Fibroblast of lung (primary cell): ENCODE measurements at regions not wholly inside any gene's neighbourhood (a gene's known extent, or its start where the extent isn't known, plus 50 kb on each side); places are given as distances from the start of the nearest gene placed in this dataset.

Experiments
- DNase-seq, 2 donors: peaks; one replicate each; pipeline versions ENCODE4 v3.0.0 to v3.0.0-alpha.2; 2010; ENCODE audit warnings: low read depth in 2 of 2
- H2AFZ ChIP-seq: 2 replicates; pipeline ENCODE4 v1.5.1; 2012; ENCODE audit warnings: low read length, control low read depth, inconsistent platforms
- H3K27ac ChIP-seq: 2 replicates; pipeline ENCODE4 v1.5.1; 2011; ENCODE audit warnings: low read length, control low read depth; ENCODE audit not compliant: insufficient read depth
- H3K27me3 ChIP-seq: 2 replicates; pipeline ENCODE4 v1.5.1; 2011; ENCODE audit warnings: mild to moderate bottlenecking, low read length; ENCODE audit not compliant: control insufficient read depth, insufficient read depth
- H3K36me3 ChIP-seq: 2 replicates; pipeline ENCODE4 v1.5.1; 2011; ENCODE audit warnings: low read length; ENCODE audit not compliant: control insufficient read depth, insufficient read depth
- H3K4me1 ChIP-seq: 2 replicates; pipeline ENCODE4 v1.5.1; 2011; ENCODE audit warnings: low read length; ENCODE audit not compliant: control insufficient read depth, insufficient read depth; ENCODE audit errors: extremely low read depth
- H3K4me2 ChIP-seq: 2 replicates; pipeline ENCODE4 v1.5.1; 2011; ENCODE audit warnings: low read length, control low read depth; ENCODE audit not compliant: insufficient read depth; ENCODE audit errors: extremely low read depth
- H3K4me3 ChIP-seq, 4 experiments: fragments of 200-600 bp in 1 of 4; sonication (generic) in 1 of 4; replicated peaks in 1 of 4; 2 replicates each; pipeline ENCODE4 v1.5.1; 2011 to 2016; ENCODE audit warnings: low read length in 4 of 4, low read depth in 3 of 4, mild to moderate bottlenecking in 3 of 4, control low read depth in 2 of 4, inconsistent platforms in 1 of 4, mixed read lengths in 1 of 4; ENCODE audit not compliant: insufficient read depth in 1 of 4; ENCODE audit errors: control extremely low read depth in 1 of 4
- H3K79me2 ChIP-seq: 2 replicates; pipeline ENCODE4 v1.5.1; 2012; ENCODE audit warnings: mild to moderate bottlenecking, low read length, inconsistent platforms; ENCODE audit not compliant: control insufficient read depth, insufficient read depth
- H3K9ac ChIP-seq: 2 replicates; pipeline ENCODE4 v1.5.1; 2011; ENCODE audit warnings: mild to moderate bottlenecking, low read length, control low read depth; ENCODE audit not compliant: insufficient read depth
- H3K9me3 ChIP-seq: 2 replicates; pipeline ENCODE4 v1.5.1; 2012; ENCODE audit warnings: low read depth, low read length; ENCODE audit not compliant: control insufficient read depth, insufficient read depth
- H4K20me1 ChIP-seq: 2 replicates; pipeline ENCODE4 v1.5.1; 2011; ENCODE audit warnings: low read length; ENCODE audit not compliant: control insufficient read depth, insufficient read depth; ENCODE audit errors: extremely low read depth
- EZH2 ChIP-seq: IDR thresholded peaks from 2 replicates; pipeline ENCODE4 v1.5.1; 2012; ENCODE audit warnings: low read length, control low read depth, mild to moderate bottlenecking; ENCODE audit errors: missing control alignments
- TF ChIP-seq, protein P1 (sequence below), 2 donors: IDR thresholded peaks in 1 of 2; conservative IDR thresholded peaks in 1 of 2; 1 replicate in 1 of 2; 2 replicates in 1 of 2; pipeline ENCODE4 v1.5.1; 2011 to 2012; ENCODE audit warnings: low read length in 2 of 2, control low read depth in 1 of 2, inconsistent platforms in 1 of 2, low read depth in 1 of 2, mild to moderate bottlenecking in 1 of 2

GRCh38 chr3:13143381-13144004 is 70.3 kb upstream of the IQSEC1 start:
- no peaks in the 10 kb centered on the region for H4K20me1 ChIP-seq
- no peak overlapping the region for H2AFZ ChIP-seq
- TF ChIP-seq, protein P1, sequence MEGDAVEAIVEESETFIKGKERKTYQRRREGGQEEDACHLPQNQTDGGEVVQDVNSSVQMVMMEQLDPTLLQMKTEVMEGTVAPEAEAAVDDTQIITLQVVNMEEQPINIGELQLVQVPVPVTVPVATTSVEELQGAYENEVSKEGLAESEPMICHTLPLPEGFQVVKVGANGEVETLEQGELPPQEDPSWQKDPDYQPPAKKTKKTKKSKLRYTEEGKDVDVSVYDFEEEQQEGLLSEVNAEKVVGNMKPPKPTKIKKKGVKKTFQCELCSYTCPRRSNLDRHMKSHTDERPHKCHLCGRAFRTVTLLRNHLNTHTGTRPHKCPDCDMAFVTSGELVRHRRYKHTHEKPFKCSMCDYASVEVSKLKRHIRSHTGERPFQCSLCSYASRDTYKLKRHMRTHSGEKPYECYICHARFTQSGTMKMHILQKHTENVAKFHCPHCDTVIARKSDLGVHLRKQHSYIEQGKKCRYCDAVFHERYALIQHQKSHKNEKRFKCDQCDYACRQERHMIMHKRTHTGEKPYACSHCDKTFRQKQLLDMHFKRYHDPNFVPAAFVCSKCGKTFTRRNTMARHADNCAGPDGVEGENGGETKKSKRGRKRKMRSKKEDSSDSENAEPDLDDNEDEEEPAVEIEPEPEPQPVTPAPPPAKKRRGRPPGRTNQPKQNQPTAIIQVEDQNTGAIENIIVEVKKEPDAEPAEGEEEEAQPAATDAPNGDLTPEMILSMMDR (conservative IDR thresholded peaks at IDR 0.05 in 1 of 2, IDR thresholded peaks at IDR 0.05 in 1 of 2; ENCODE audit: low read depth in 1 of 2, low read length in 2 of 2) = no peak
- TF ChIP-seq EZH2 = no peak
- no peaks in the 10 kb centered on the region for H3K79me2 ChIP-seq
- DNase-seq = no peak
- H3K36me3 ChIP-seq = no peaks in the 10 kb centered on the region
- no peaks in the 10 kb centered on the region for H3K4me1 ChIP-seq
- no peak overlapping the region for H3K4me3 ChIP-seq
- no peaks in the 10 kb centered on the region for H3K27me3 ChIP-seq
- no peaks in the 10 kb centered on the region for H3K9me3 ChIP-seq
- no peak overlapping the region for H3K9ac ChIP-seq
- H3K4me2 ChIP-seq = no peak overlapping the region
- H3K27ac ChIP-seq = no peak overlapping the region

- no peak overlapping the region for H3K9ac ChIP-seq
- H3K27ac ChIP-seq = no peak overlapping the region
- H3K4me1 ChIP-seq = no peaks in the 10 kb centered on the region
- no peaks in the 10 kb centered on the region for H3K36me3 ChIP-seq
- H3K9me3 ChIP-seq = no peaks in the 10 kb centered on the region
- H3K27me3 ChIP-seq = no peaks in the 10 kb centered on the region
- H4K20me1 ChIP-seq = no peaks in the 10 kb centered on the region
- DNase-seq = no peak
- no peak overlapping the region for H3K4me3 ChIP-seq
- H3K79me2 ChIP-seq = no peaks in the 10 kb centered on the region
- no peak overlapping the region for H3K4me2 ChIP-seq
- TF ChIP-seq, protein P1 (conservative IDR thresholded peaks at IDR 0.05 in 1 of 2, IDR thresholded peaks at IDR 0.05 in 1 of 2; ENCODE audit: low read depth in 1 of 2, low read length in 2 of 2) = no peak
- TF ChIP-seq EZH2 = no peak
- H2AFZ ChIP-seq = no peak overlapping the region
Observed at GRCh38 chr3:13142552-13143380, 69.5 kb upstream of the IQSEC1 start.

DNA sequence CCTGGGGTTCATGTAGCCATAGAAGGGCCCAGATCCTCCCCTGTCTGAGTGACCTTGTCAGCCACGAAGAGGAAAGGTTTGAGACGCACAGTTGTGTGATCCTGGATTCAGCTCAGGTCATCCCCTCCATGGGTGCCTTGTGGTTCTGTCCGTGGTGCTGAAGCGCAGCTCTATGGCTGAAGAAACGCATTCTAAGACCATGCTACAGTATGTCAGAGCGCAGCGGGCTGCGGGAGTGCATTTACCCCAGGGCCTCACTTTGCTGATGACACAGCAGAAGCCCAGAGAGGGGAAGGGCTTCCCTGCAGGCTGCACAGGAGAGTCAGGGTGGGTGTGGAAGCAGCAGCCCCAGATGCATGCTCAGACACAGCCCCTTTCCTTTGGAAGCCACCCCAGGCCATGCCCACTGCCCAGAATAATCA is 68.8 kb upstream of the IQSEC1 start:
- Histone ChIP-seq H4K20me1 (no peaks in the 10 kb centered on the region), H3K4me1 (no peaks in the 10 kb centered on the region), H3K79me2 (no peaks in the 10 kb centered on the region), H3K9ac (no peak overlapping the region), H2AFZ (no peak overlapping the region), H3K27ac (no peak overlapping the region), H3K27me3 (no peaks in the 10 kb centered on the region), H3K36me3 (no peaks in the 10 kb centered on the region), H3K9me3 (no peaks in the 10 kb centered on the region), H3K4me2 (no peak overlapping the region), H3K4me3 (no peak overlapping the region)
- peak; percentile 22 to 43 for DNase-seq
- TF ChIP-seq EZH2 = no peak
- TF ChIP-seq, protein P1 (conservative IDR thresholded peaks at IDR 0.05 in 1 of 2, IDR thresholded peaks at IDR 0.05 in 1 of 2; ENCODE audit: low read depth in 1 of 2, low read length in 2 of 2) = no peak
